ENCODE measurements at regions not wholly inside any gene's neighbourhood (a gene's known extent, or its start where the extent isn't known, plus 50 kb on each side); places are given as distances from the start of the nearest gene placed in this dataset.
A peak's percentile ranks its signal among the peaks of the same experiment; 100 is the strongest.

- WGBS, 2 donors, result 68 to 69% methylated on average over 10 of the region's 10 CpGs
- Histone ChIP-seq H3K4me1 (no peaks in the 10 kb centered on the region), H3K27ac (peak overlapping the region in 1 of 4 donors; percentile 21), H3K4me3 (no peak overlapping the region), H3K27me3 (no peaks in the 10 kb centered on the region), H3K9me3 (no peaks in the 10 kb centered on the region), H3K36me3 (no peaks in the 10 kb centered on the region)
- TF ChIP-seq, protein P1, sequence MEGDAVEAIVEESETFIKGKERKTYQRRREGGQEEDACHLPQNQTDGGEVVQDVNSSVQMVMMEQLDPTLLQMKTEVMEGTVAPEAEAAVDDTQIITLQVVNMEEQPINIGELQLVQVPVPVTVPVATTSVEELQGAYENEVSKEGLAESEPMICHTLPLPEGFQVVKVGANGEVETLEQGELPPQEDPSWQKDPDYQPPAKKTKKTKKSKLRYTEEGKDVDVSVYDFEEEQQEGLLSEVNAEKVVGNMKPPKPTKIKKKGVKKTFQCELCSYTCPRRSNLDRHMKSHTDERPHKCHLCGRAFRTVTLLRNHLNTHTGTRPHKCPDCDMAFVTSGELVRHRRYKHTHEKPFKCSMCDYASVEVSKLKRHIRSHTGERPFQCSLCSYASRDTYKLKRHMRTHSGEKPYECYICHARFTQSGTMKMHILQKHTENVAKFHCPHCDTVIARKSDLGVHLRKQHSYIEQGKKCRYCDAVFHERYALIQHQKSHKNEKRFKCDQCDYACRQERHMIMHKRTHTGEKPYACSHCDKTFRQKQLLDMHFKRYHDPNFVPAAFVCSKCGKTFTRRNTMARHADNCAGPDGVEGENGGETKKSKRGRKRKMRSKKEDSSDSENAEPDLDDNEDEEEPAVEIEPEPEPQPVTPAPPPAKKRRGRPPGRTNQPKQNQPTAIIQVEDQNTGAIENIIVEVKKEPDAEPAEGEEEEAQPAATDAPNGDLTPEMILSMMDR (IDR thresholded peaks at IDR 0.05), result no peak
- TF ChIP-seq POLR2A (IDR thresholded peaks at IDR 0.05), result no peak
- intact Hi-C loops (cut with DNase I), result no loop called here
- no peak for DNase-seq
Measured at GRCh38 chr1:170309389-170310013, 163.7 kb downstream of the NTMT2 start.

GRCh38 chr1:170310014-170310405 lies 164.3 kb downstream of the NTMT2 start:
- H3K36me3 ChIP-seq, result no peaks in the 10 kb centered on the region
- no peaks in the 10 kb centered on the region for H3K9me3 ChIP-seq
- intact Hi-C loops (cut with DNase I), result no loop called here
- no peaks in the 10 kb centered on the region for H3K27me3 ChIP-seq
- TF ChIP-seq POLR2A (IDR thresholded peaks at IDR 0.05), result no peak
- TF ChIP-seq, protein P1 (IDR thresholded peaks at IDR 0.05), result no peak
- H3K4me3 ChIP-seq, result no peak overlapping the region
- no peak overlapping the region for H3K27ac ChIP-seq
- no peak for DNase-seq
- no peaks in the 10 kb centered on the region for H3K4me1 ChIP-seq
- WGBS, 2 donors, result 83 to 91% methylated on average over 1 of the region's 1 CpG

GRCh38 chr1:170310951-170311350 lies 165.2 kb downstream of the NTMT2 start:
- DNase-seq, result no peak
- Histone ChIP-seq H3K9me3 (no peaks in the 10 kb centered on the region), H3K36me3 (no peaks in the 10 kb centered on the region), H3K27ac (no peak overlapping the region), H3K4me1 (no peaks in the 10 kb centered on the region), H3K27me3 (no peaks in the 10 kb centered on the region), H3K4me3 (no peak overlapping the region)
- intact Hi-C loops (cut with DNase I), result no loop called here
- 55 to 83% methylated on average over 1 of the region's 1 CpG for WGBS, 2 donors
- TF ChIP-seq POLR2A (IDR thresholded peaks at IDR 0.05), result no peak
- TF ChIP-seq, protein P1 (IDR thresholded peaks at IDR 0.05), result no peak

GRCh38 chr1:170313306-170313705 lies 167.5 kb downstream of the NTMT2 start:
- no peak overlapping the region for H3K27ac ChIP-seq
- H3K4me3 ChIP-seq, result no peak overlapping the region
- no peak for TF ChIP-seq POLR2A (IDR thresholded peaks at IDR 0.05)
- TF ChIP-seq, protein P1 (IDR thresholded peaks at IDR 0.05), result no peak
- intact Hi-C loops (cut with DNase I), result no loop called here
- H3K36me3 ChIP-seq, result no peaks in the 10 kb centered on the region
- WGBS, 2 donors, result 78 to 91% methylated on average over 3 of the region's 3 CpGs
- DNase-seq, result no peak
- no peaks in the 10 kb centered on the region for H3K9me3 ChIP-seq
- H3K27me3 ChIP-seq, result no peaks in the 10 kb centered on the region
- H3K4me1 ChIP-seq, result no peaks in the 10 kb centered on the region

GRCh38 chr1:170316270-170316669 lies 170.5 kb downstream of the NTMT2 start:
- no peaks in the 10 kb centered on the region for H3K4me1 ChIP-seq
- TF ChIP-seq POLR2A (IDR thresholded peaks at IDR 0.05), result no peak
- TF ChIP-seq, protein P1 (IDR thresholded peaks at IDR 0.05), result no peak
- H3K27me3 ChIP-seq, result no peaks in the 10 kb centered on the region
- 76 to 91% methylated on average over 5 of the region's 5 CpGs for WGBS, 2 donors
- no peak for DNase-seq
- H3K4me3 ChIP-seq, result no peak overlapping the region
- intact Hi-C loops (cut with DNase I), result no loop called here
- no peaks in the 10 kb centered on the region for H3K36me3 ChIP-seq
- H3K9me3 ChIP-seq, result no peaks in the 10 kb centered on the region
- no peak overlapping the region for H3K27ac ChIP-seq
